RWPE1 (cell line): ENCODE measurements at regions not wholly inside any gene's neighbourhood (a gene's known extent, or its start where the extent isn't known, plus 50 kb on each side); places are given as distances from the start of the nearest gene placed in this dataset.

Source experiments
- CTCF ChIA-PET: fragments of 350-600 bp; sonication (Branson Sonifier 250); formaldehyde crosslinking; extraction: SDS; loops from one replicate; lab custom pipeline; 2021; lab: Yijun Ruan, JAX
- POLR2A ChIA-PET: fragments of 400-600 bp; formaldehyde crosslinking; extraction: SDS; loops from one replicate; lab custom pipeline; 2020; ENCODE audit warnings: antibody characterized with exemption; ENCODE audit not compliant: low non-redundant PET; lab: Yijun Ruan, JAX
- DNase-seq: peaks from one replicate; pipeline ENCODE4 v3.0.0; 2012; ENCODE audit warnings: low spot score
- H3K27ac ChIP-seq: fragments of 450-650 bp; 2 replicates; pipeline ENCODE4 v1.5.1; 2017
- TF ChIP-seq, protein P1 (sequence below): fragments of 450-650 bp; conservative IDR thresholded peaks from 2 replicates; pipeline ENCODE4 v1.5.1; 2017; ENCODE audit warnings: low read depth, mild to moderate bottlenecking

DNA sequence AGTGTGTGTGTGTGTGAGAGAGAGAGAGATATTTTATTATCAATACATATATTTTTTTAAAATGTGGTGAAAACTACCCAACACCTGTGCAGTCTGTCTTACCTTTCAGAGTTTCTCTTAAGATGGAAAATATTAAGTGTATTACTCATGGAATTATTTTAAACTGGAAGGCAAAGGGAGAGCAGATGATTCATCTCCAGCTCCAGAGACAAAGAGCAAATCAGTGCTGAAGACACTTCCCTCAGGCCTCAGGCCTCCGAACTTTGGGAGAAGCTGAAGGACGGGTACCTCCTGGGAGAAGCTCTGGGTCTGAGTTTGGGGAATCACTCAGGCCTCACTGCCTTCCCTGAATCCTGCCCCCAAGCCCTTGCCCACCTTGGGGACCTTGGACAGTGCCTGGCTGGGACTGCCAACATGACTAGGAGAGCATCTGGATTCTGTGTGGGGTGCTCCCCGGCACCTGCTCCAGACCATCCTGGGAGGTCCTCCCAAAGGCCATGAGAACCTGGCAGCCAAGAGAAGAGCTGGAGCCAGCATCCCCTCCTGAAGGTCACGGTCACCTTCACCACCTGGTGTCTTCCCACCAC, 170.4 kb upstream of the UBL3 start:
- TF ChIP-seq, protein P1, sequence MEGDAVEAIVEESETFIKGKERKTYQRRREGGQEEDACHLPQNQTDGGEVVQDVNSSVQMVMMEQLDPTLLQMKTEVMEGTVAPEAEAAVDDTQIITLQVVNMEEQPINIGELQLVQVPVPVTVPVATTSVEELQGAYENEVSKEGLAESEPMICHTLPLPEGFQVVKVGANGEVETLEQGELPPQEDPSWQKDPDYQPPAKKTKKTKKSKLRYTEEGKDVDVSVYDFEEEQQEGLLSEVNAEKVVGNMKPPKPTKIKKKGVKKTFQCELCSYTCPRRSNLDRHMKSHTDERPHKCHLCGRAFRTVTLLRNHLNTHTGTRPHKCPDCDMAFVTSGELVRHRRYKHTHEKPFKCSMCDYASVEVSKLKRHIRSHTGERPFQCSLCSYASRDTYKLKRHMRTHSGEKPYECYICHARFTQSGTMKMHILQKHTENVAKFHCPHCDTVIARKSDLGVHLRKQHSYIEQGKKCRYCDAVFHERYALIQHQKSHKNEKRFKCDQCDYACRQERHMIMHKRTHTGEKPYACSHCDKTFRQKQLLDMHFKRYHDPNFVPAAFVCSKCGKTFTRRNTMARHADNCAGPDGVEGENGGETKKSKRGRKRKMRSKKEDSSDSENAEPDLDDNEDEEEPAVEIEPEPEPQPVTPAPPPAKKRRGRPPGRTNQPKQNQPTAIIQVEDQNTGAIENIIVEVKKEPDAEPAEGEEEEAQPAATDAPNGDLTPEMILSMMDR = no peak
- ChIA-PET POLR2A (interaction anchor here (0.7 kb wide), 1 partner anchor 547 kb away, joined by 3 read pairs; no protein-coding TSS in a partner anchor), CTCF (no interaction called here)
- no peak overlapping the region for H3K27ac ChIP-seq
- peak; percentile 37 for DNase-seq

DNA sequence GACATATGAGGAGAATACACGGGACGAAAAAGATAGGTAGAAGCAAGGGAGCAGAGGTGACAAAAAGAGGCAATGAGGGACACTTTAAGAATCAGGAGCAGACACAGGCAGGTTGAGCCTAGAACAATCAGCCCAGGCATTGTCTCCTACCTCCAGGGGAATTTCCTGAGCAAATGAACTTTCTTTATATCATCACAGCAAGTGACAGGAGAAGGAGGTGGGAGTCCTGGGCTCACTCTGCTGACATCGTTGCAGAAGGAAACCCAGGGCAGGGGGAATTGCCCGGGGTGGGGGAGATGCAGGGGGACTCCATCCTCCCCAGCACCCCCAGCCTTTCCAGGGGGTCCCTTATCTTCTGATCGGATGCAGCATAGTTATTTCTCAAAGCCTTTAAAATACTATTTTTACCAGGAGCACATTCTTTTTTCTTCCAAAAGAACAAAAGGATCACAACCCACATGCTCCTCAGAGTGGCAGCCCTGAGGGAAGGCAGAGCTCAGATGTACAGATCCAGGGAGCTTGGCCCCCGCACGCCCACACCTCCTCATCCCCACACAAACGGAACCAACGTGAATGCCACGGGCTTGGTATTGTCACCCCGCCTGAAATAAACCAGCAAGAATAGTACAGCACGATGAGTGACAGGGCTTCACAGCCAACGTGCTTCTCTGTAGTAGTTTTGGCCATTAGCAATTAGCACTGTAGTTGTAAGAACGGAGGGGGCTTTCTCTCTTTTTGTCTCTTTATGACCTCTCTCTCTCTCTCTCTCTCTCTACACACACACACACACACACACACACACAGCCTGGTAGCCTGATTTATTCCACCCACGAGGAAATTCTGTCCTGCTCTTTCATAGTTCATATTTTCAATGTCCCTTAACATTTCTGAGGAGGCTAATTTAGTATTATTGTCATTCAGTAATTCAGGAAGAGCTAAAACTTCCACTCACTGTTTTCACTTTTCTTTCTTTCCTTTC, 169.5 kb upstream of the UBL3 start:
- H3K27ac ChIP-seq = no peak overlapping the region
- CTCF ChIA-PET = no interaction called here
- POLR2A ChIA-PET = no interaction called here
- no peak for DNase-seq
- TF ChIP-seq, protein P1 = no peak

DNA sequence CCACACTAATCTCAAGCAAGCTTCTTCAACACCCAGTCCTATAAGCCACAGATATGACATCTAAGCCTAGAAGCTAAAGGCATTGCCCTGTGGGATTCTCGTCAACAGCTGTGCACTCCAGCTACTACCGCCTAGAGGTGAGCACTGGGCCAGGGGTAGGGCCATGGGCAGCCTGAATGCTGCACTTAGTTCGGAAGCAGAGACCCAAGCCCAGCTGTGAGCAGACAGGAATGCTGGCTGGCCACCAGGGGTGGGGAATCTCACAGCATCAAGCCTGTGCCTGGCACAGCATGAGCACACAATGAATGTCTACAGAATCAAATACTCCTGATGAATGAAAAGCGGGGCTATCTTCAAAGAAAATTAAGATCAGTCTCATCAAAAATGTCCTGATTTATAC, 167.5 kb upstream of the UBL3 start:
- POLR2A ChIA-PET = no interaction called here
- DNase-seq = no peak
- CTCF ChIA-PET = no interaction called here
- no peak overlapping the region for H3K27ac ChIP-seq
- TF ChIP-seq, protein P1 = no peak

DNA sequence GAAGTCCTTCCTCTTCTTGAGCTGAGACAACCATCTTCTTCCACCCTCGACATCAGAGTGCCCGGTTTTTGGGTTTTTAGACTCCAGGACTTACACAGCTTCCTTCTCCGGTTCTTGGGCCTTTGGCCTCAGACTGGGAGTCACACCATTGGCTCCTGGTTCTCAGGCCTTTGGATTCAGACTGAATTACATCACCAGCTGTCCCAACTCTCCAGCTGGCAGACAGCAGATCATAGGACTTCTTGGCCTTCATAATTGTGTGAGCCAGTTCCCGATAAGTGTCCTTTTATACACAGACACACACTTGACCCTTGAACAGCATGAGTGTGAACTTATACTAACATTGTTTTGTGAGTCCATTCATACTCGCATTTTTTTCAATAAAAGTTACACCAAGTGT, 166.0 kb upstream of the UBL3 start:
- CTCF ChIA-PET = no interaction called here
- no peak for DNase-seq
- TF ChIP-seq, protein P1 = no peak
- POLR2A ChIA-PET = no interaction called here
- no peak overlapping the region for H3K27ac ChIP-seq

DNA sequence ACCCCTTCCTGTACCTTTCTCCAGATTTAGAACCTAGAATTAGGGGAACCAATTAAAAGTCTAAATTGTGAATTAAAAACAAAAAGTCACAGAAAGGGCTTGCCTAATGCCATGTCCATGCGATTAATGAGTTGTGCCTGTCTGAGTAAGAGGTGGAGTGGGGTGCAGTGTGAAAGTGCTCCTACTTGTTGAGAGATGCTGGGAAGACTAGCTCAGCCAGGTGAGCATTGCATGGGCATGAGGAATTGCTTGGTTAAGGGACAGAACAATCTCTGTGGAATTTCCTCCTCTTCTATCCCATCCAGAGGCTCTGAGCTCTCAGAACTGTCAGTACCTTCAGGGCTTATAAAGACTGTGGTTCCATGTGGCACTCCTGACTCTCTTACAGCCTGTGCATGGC, 159.0 kb upstream of the UBL3 start:
- POLR2A ChIA-PET = no interaction called here
- CTCF ChIA-PET = interaction anchor here (0.5 kb wide), 1 partner anchor 214 kb away, joined by 3 read pairs; no protein-coding TSS in a partner anchor
- TF ChIP-seq, protein P1 = no peak
- no peak overlapping the region for H3K27ac ChIP-seq
- no peak for DNase-seq

DNA sequence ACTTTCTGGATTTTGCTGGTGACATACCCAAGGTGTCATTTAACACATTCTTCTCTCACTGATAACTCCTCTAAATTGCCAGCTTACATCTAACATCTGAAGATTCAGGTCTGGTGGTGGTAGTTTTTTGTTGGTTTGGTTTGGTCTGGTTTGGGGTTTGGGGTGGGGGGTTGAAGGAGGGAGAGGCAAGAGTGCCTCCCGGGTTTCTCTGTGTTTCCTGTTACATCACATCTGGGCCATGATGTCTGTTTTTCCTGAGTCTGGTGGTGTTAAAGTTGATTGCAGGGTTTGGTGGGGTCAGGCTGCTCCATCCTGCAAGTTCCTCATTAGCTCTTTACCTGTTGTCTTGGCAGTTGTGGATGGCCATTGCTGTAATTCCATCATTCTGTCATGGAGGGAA, 155.8 kb upstream of the UBL3 start:
- TF ChIP-seq, protein P1 = no peak
- H3K27ac ChIP-seq = no peak overlapping the region
- CTCF ChIA-PET = interaction anchor here (0.6 to 0.7 kb wide), 3 partner anchors 34 to 870 kb away, joined by 3 read pairs; no protein-coding TSS in a partner anchor
- no peak for DNase-seq
- POLR2A ChIA-PET = no interaction called here
